ENCODE measurements at regions not wholly inside any gene's neighbourhood (a gene's known extent, or its start where the extent isn't known, plus 50 kb on each side); places are given as distances from the start of the nearest gene placed in this dataset.
"Not testable (repeated sequence)": the region's sequence is repeated elsewhere in the genome, so short reads cannot be mapped to it uniquely, and the experiment has no call there.

- DNase-seq (ENCODE audit: low read depth) = no peak
Measured at GRCh38 chr10:28445516-28445915, 87.4 kb upstream of the WAC start.

GRCh38 chr10:28449382-28449781 lies 83.5 kb upstream of the WAC start:
- DNase-seq (ENCODE audit: low read depth) = no peak

- DNase-seq (ENCODE audit: low read depth) = no peak
Measured at GRCh38 chr10:28449926-28450325, 83.0 kb upstream of the WAC start.

- no peak for DNase-seq (ENCODE audit: low read depth)
Measured at GRCh38 chr10:28453926-28454325, 79.0 kb upstream of the WAC start.

- DNase-seq (ENCODE audit: low read depth) = no peak
Measured at GRCh38 chr10:28457110-28457509, 75.8 kb upstream of the WAC start.

- DNase-seq (ENCODE audit: low read depth) = not testable (repeated sequence)
Measured at GRCh38 chr10:28457873-28458272, 75.0 kb upstream of the WAC start.

GRCh38 chr10:28459453-28460144 lies 73.3 kb upstream of the WAC start:
- DNase-seq (ENCODE audit: low read depth) = no peak

GRCh38 chr10:28463141-28463540 lies 69.8 kb upstream of the WAC start:
- no peak for DNase-seq (ENCODE audit: low read depth)

GRCh38 chr10:28463676-28464395 lies 69.1 kb upstream of the WAC start:
- DNase-seq (ENCODE audit: low read depth) = no peak

GRCh38 chr10:28467615-28468014 lies 65.3 kb upstream of the WAC start:
- DNase-seq (ENCODE audit: low read depth) = no peak

GRCh38 chr10:28468707-28469483 lies 64.0 kb upstream of the WAC start:
- DNase-seq (ENCODE audit: low read depth) = no peak

- DNase-seq (ENCODE audit: low read depth) = no peak
Measured at GRCh38 chr10:28470873-28471651, 61.9 kb upstream of the WAC start.

- DNase-seq (ENCODE audit: low read depth) = no peak
Measured at GRCh38 chr10:28471652-28472050, 61.3 kb upstream of the WAC start.

GRCh38 chr10:28478646-28479045 lies 54.3 kb upstream of the WAC start:
- DNase-seq (ENCODE audit: low read depth) = no peak

GRCh38 chr10:28479425-28479865 lies 53.5 kb upstream of the WAC start:
- DNase-seq (ENCODE audit: low read depth) = no peak

- DNase-seq (ENCODE audit: low read depth) = no peak
Measured at GRCh38 chr10:28479927-28480627, 52.8 kb upstream of the WAC start.

GRCh38 chr10:28480628-28480965 lies 52.3 kb upstream of the WAC start:
- DNase-seq (ENCODE audit: low read depth) = no peak

- not testable (repeated sequence) for DNase-seq (ENCODE audit: low read depth)
Measured at GRCh38 chr10:28481346-28481745, 51.6 kb upstream of the WAC start.

- DNase-seq (ENCODE audit: low read depth) = no peak
Measured at GRCh38 chr10:28481968-28482367, 51.0 kb upstream of the WAC start.
